Cardiac septum (tissue), 1 donor: ENCODE measurements at regions not wholly inside any gene's neighbourhood (a gene's known extent, or its start where the extent isn't known, plus 50 kb on each side); places are given as distances from the start of the nearest gene placed in this dataset.

Experiments used
- DNase-seq: peaks from one replicate; pipeline ENCODE4 v3.0.0-alpha.2; 2020; ENCODE audit warnings: low spot score
- intact Hi-C: fragments of 100-400 bp; cut with DNase I; formaldehyde crosslinking; loops from one replicate; pipeline ENCODE4 v1.14.0; 2022
- donor health status: DM: no; HTN: no; CAD: no.

GRCh38 chr1:93815366-93816110, 63.5 kb downstream of the DNTTIP2 start:
- DNase-seq: no peak

GRCh38 chr1:93814795-93815340, 64.1 kb downstream of the DNTTIP2 start:
- no peak for DNase-seq
- intact Hi-C loops: loop anchor here (1.0 to 5.0 kb wide), 3 partner anchors 93 to 186 kb away; partner anchors contain the start of gene BCAR3

More at GRCh38 chr1:93815366-93816110, 63.5 kb downstream of the DNTTIP2 start:
- intact Hi-C loops: loop anchor here (1.0 kb wide), 1 partner anchor 186 kb away; no protein-coding TSS in a partner anchor

GRCh38 chr1:93814059-93814794, 64.8 kb downstream of the DNTTIP2 start:
- intact Hi-C loops: loop anchor here (5.0 kb wide), 2 partner anchors 92 to 132 kb away; partner anchors contain the start of gene BCAR3
- no peak for DNase-seq

- no peak for DNase-seq
- intact Hi-C loops: loop anchor here (2.0 to 5.0 kb wide), 3 partner anchors 91 to 376 kb away; partner anchors contain the start of gene BCAR3
These were observed 65.9 kb downstream of the DNTTIP2 start for GRCh38 chr1:93813076-93813475.

- intact Hi-C loops: loop anchor here (2.0 to 5.0 kb wide), 3 partner anchors 89 to 375 kb away; partner anchors contain the start of gene BCAR3
- DNase-seq: no peak
These were observed 67.5 kb downstream of the DNTTIP2 start for GRCh38 chr1:93811326-93812065.

- DNase-seq: no peak
- intact Hi-C loops: loop anchor here (5.0 kb wide), 2 partner anchors 88 to 128 kb away; partner anchors contain the start of gene BCAR3
These were observed 68.7 kb downstream of the DNTTIP2 start for GRCh38 chr1:93810316-93810715.

GRCh38 chr1:93808871-93809270, 70.1 kb downstream of the DNTTIP2 start:
- DNase-seq: no peak
- intact Hi-C loops: no loop called here

- DNase-seq: no peak
- intact Hi-C loops: no loop called here
These were observed 71.6 kb downstream of the DNTTIP2 start for GRCh38 chr1:93807311-93807930.

- DNase-seq: no peak
- intact Hi-C loops: no loop called here
These were observed 73.9 kb downstream of the DNTTIP2 start for GRCh38 chr1:93805027-93805610.

GRCh38 chr1:93804412-93804811, 74.6 kb downstream of the DNTTIP2 start:
- intact Hi-C loops: no loop called here
- no peak for DNase-seq

- DNase-seq: no peak
- intact Hi-C loops: no loop called here
These were observed 77.5 kb downstream of the DNTTIP2 start for GRCh38 chr1:93801471-93801870.

GRCh38 chr1:93800856-93801255, 78.2 kb downstream of the DNTTIP2 start:
- DNase-seq: no peak
- intact Hi-C loops: no loop called here

GRCh38 chr1:93798291-93798690, 80.7 kb downstream of the DNTTIP2 start:
- intact Hi-C loops: no loop called here
- DNase-seq: no peak

GRCh38 chr1:93784538-93784937, 94.5 kb downstream of the DNTTIP2 start:
- no peak for DNase-seq
- intact Hi-C loops: no loop called here

GRCh38 chr1:93783876-93784275, 95.1 kb downstream of the DNTTIP2 start:
- no peak for DNase-seq
- intact Hi-C loops: no loop called here

GRCh38 chr1:93779540-93780165, 98.0 kb upstream of the BCAR3 start:
- intact Hi-C loops: no loop called here
- no peak for DNase-seq

GRCh38 chr1:93778457-93778856, 96.8 kb upstream of the BCAR3 start:
- DNase-seq: no peak
- intact Hi-C loops: no loop called here

GRCh38 chr1:93777255-93777654, 95.6 kb upstream of the BCAR3 start:
- DNase-seq: no peak
- intact Hi-C loops: no loop called here
